ENCODE measurements at regions not wholly inside any gene's neighbourhood (a gene's known extent, or its start where the extent isn't known, plus 50 kb on each side); places are given as distances from the start of the nearest gene placed in this dataset.

DNA sequence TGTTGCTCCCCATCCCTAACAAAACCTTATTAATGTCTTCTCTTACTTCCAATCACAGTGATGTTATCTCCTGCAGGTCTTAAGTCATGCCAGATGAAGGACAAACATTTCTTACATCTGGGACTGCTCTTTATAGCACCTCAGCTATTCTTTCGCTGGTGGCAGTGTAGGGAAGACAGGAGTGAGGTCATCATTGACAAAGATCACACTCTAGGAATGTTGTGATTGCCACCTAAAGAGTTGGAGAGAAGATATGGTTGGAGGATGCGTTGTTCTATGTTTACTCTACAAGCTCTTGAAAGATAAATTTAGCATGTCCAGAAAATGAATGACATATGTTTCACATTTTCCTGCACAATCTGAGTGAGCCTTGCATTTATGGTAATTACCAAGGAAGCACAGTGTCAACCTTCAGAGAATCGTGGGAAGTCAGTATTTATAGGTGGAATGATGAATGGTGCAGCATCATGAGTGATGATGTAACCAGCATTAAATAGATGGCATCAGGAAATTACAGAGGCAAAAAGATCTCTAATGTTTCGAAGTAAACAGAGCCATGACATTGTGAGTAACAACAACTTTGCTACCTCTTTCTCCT is 188.1 kb upstream of the STEAP1 start:
- no peak for TF ChIP-seq ESRRA (CRISPR knock-in tag; IDR thresholded peaks at IDR 0.05; ENCODE audit: borderline replicate concordance)
- TF ChIP-seq, protein P1, sequence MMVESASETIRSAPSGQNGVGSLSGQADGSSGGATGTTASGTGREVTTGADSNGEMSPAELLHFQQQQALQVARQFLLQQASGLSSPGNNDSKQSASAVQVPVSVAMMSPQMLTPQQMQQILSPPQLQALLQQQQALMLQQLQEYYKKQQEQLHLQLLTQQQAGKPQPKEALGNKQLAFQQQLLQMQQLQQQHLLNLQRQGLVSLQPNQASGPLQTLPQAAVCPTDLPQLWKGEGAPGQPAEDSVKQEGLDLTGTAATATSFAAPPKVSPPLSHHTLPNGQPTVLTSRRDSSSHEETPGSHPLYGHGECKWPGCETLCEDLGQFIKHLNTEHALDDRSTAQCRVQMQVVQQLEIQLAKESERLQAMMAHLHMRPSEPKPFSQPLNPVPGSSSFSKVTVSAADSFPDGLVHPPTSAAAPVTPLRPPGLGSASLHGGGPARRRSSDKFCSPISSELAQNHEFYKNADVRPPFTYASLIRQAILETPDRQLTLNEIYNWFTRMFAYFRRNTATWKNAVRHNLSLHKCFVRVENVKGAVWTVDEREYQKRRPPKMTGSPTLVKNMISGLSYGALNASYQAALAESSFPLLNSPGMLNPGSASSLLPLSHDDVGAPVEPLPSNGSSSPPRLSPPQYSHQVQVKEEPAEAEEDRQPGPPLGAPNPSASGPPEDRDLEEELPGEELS (CRISPR knock-in tag; IDR thresholded peaks at IDR 0.05), result no peak
- TF ChIP-seq, protein P2, sequence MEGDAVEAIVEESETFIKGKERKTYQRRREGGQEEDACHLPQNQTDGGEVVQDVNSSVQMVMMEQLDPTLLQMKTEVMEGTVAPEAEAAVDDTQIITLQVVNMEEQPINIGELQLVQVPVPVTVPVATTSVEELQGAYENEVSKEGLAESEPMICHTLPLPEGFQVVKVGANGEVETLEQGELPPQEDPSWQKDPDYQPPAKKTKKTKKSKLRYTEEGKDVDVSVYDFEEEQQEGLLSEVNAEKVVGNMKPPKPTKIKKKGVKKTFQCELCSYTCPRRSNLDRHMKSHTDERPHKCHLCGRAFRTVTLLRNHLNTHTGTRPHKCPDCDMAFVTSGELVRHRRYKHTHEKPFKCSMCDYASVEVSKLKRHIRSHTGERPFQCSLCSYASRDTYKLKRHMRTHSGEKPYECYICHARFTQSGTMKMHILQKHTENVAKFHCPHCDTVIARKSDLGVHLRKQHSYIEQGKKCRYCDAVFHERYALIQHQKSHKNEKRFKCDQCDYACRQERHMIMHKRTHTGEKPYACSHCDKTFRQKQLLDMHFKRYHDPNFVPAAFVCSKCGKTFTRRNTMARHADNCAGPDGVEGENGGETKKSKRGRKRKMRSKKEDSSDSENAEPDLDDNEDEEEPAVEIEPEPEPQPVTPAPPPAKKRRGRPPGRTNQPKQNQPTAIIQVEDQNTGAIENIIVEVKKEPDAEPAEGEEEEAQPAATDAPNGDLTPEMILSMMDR (IDR thresholded peaks at IDR 0.05), result no peak
- TF ChIP-seq KAT7 (CRISPR knock-in tag; IDR thresholded peaks at IDR 0.05; ENCODE audit: borderline replicate concordance), result no peak
- no peak for TF ChIP-seq SP1 (CRISPR knock-in tag; conservative IDR thresholded peaks at IDR 0.05)
- TF ChIP-seq ZNF423 (CRISPR knock-in tag; IDR thresholded peaks at IDR 0.05), result no peak
- TF ChIP-seq TEAD4 (CRISPR knock-in tag; IDR thresholded peaks at IDR 0.05), result no peak
- TF ChIP-seq, protein P3, sequence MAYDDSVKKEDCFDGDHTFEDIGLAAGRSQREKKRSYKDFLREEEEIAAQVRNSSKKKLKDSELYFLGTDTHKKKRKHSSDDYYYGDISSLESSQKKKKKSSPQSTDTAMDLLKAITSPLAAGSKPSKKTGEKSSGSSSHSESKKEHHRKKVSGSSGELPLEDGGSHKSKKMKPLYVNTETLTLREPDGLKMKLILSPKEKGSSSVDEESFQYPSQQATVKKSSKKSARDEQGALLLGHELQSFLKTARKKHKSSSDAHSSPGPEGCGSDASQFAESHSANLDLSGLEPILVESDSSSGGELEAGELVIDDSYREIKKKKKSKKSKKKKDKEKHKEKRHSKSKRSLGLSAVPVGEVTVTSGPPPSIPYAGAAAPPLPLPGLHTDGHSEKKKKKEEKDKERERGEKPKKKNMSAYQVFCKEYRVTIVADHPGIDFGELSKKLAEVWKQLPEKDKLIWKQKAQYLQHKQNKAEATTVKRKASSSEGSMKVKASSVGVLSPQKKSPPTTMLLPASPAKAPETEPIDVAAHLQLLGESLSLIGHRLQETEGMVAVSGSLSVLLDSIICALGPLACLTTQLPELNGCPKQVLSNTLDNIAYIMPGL (CRISPR knock-in tag; IDR thresholded peaks at IDR 0.05), result no peak
- no peak for TF ChIP-seq ZNF138 (CRISPR knock-in tag; conservative IDR thresholded peaks at IDR 0.05)

All from WTC11 (cell line).